ENCODE measurements at regions not wholly inside any gene's neighbourhood (a gene's known extent, or its start where the extent isn't known, plus 50 kb on each side); places are given as distances from the start of the nearest gene placed in this dataset.

- DNase-seq (ENCODE audit: low read depth in 2 of 2): no peak
Measured at GRCh38 chr5:8137941-8138550, 269.1 kb downstream of the MTRR start.

DNA sequence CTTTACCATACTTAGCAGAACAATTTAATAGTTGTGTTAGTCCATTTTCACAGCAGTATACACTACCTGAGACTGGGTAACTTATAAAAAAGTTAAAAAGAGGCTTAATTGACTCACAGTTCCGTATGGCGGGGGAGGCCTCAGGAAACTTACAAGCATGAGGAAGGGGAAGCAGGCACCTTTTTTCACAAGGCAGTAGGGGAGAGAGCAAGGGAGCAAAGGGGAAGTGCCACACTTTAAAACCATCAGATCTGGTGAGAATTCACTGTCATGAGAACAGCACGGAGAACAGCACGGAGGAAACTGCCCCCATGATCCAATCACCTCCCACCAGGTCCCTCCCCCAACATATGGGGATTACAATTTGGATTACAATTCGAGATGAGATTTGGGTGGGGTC is 269.9 kb downstream of the MTRR start:
- DNase-seq (ENCODE audit: low read depth in 2 of 2): no peak

- DNase-seq (ENCODE audit: low read depth in 2 of 2): no peak
Measured at GRCh38 chr5:8150791-8151190, 281.8 kb downstream of the MTRR start.

DNA sequence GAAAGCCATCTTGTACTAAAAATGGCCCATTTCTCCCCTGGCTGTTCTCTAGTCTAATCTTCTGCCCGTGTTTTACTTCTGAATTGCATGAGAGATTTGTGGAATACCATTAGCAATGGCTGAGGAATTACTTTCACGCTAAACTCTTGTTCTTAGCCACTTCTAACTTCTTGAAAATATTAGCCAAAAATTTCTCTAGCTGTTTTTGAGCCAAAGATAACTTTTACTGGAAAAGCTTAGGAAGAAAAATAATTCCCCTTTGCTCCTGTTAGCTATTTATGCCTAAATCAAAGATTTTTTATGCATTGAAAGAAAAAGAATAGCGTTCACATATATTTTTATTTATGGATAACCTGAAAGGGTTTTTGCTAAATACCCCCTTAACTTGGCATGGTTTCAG is 287.8 kb downstream of the MTRR start:
- no peak for DNase-seq (ENCODE audit: low read depth in 2 of 2)

- no peak for DNase-seq (ENCODE audit: low read depth in 2 of 2)
Measured at GRCh38 chr5:8157320-8157822, 288.4 kb downstream of the MTRR start.

DNA sequence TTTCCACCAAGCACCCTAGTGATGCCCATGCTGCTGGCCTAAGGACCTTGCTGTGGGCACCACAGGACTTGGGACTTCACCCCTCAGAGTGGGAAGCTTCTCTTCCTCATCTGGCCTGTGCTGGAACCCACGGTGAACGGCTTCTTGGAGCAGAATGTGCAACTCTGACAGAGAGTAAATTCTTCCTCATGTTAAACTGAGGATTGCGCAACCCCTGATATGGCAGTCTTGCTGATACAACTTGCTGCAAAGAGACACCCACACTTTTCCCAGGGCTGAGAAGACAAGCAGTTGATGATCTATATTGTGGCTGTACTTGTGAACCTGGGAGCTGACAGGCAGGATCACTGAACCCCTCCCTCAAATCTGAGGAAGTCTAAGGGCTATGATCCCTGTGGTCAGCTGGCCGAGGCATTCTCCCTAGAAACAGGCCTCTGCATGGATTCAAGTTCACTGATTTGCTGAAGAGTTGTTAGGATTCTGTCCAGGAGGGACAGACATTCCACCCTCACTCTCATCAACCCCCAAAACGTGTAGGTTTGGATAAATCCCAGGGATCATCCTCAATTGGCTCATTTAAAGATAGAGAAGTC is 307.2 kb downstream of the MTRR start:
- DNase-seq (ENCODE audit: low read depth in 2 of 2): no peak

DNA sequence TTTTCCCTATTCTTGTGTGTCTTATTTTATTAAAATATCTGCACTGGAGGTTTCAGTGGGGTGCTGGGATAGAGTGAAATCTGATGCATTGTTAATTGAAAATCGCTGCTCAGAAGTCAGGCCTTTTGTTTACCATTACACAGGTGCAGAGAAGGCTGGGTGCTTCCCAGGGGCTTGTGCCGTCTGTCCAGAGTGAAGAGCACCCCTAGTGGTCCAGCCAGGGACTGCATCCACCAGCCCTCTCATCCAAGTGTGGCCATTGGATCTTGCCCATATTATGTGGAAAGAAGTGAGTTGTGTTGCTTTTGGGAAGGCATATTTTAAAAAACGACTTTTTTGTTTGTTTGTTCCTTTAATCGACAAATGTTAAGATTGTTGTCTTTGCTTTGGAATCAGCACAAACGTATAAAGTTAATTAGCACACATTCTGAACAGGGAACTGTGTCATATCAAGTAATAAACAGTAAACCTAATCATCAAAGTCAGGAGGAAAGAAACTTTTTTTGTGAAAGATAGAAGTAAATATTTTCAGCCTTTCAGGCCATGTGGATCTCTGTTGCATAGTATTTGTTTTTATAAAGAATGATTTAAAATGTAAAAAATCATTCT is 315.6 kb downstream of the MTRR start:
- DNase-seq (ENCODE audit: low read depth in 2 of 2): peak; percentile 7 to 32

GRCh38 chr5:8185852-8186251 is 316.9 kb downstream of the MTRR start:
- DNase-seq (ENCODE audit: low read depth in 2 of 2): no peak

GRCh38 chr5:8188874-8189565 is 320.1 kb downstream of the MTRR start:
- DNase-seq (ENCODE audit: low read depth in 2 of 2): no peak

DNA sequence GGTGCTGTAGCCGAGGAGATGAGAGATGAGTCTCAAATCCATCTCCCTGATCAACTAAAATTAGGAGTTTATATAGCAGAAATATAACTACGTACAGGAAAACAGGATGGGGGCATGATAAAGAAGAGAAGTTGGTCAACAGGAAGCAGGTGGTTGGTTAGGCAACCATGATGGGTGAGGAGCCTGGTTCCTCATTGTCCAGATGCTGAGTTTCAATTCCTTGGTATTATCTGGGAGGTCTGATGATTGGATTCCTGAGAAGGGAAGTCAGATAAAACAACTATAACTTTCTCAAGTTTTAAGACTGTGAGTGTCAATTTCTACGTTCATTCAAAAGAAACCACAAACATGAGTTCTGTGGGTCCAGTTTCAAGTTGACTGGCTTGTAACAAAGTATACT is 323.9 kb downstream of the MTRR start:
- DNase-seq (ENCODE audit: low read depth in 2 of 2): no peak

- no peak for DNase-seq (ENCODE audit: low read depth in 2 of 2)
Measured at GRCh38 chr5:8196061-8196460, 327.1 kb downstream of the MTRR start.

GRCh38 chr5:8208307-8208706 is 339.4 kb downstream of the MTRR start:
- DNase-seq (ENCODE audit: low read depth in 2 of 2): no peak

DNA sequence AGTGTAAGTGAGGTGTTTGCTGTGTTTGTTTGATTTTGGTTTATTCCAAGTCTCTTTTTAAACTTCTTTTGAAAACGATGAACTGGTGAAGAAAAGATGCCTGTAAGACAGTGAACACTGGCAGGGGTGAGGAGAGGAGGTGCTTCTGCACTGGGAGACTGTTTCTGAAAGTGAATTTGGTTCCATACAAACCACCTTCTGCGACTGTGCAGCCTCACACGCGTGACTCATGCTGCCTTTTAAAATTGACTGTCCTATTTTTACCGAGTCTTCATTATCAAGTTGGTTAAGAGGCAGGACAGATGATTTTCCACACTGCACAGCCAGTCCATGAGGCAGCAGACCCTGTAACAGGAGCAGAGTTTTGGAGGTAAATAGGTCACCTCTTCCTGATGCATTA is 340.6 kb downstream of the MTRR start:
- DNase-seq (ENCODE audit: low read depth in 2 of 2): no peak

DNA sequence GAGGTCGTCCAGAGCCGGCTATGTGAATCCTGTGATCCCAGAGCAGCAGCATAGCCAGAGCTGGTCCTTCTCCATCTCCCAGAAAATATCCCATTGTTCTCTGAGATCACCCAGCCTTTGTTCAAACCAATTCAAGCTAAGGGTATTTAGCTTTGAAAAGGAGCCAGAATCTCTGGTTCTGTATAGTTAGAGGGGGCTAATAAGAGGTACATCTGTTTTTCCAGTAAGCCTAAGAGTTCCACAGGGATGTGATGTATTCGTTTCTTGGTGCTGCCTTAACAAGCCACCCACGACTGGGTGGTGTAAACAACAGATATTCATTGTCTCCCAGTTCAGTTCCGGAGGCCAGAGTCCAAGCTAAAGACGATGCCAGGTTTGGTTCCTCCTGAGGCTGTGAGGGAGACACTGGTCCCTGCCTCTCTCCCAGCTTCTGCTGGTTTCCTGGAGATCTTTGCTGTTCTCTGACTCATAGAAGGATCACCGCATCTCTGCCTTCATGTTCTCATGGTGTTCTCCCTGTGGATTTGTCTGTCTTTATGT is 344.8 kb downstream of the MTRR start:
- DNase-seq (ENCODE audit: low read depth in 2 of 2): no peak

DNA sequence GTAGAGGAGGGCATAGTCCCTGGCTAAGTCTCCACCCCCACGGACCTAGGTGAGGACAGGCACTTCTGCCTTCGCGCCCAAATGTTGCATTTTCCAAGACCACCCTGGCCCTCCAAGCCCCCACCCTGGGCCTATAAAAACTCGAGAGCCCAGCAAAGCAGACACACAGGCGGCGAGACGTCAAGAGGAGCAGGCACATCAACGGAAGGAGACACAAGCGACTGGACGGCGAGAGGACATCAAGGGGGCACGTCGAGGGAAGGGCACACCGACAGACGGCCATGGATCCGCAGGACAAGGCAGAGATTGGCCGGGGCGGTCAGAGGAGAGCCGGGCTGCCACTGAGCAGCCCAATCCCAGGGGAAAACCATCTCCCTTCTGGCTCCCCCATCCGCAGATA is 348.0 kb downstream of the MTRR start:
- no peak for DNase-seq (ENCODE audit: low read depth in 2 of 2)

GRCh38 chr5:8226148-8226547 is 357.2 kb downstream of the MTRR start:
- no peak for DNase-seq (ENCODE audit: low read depth in 2 of 2)

DNA sequence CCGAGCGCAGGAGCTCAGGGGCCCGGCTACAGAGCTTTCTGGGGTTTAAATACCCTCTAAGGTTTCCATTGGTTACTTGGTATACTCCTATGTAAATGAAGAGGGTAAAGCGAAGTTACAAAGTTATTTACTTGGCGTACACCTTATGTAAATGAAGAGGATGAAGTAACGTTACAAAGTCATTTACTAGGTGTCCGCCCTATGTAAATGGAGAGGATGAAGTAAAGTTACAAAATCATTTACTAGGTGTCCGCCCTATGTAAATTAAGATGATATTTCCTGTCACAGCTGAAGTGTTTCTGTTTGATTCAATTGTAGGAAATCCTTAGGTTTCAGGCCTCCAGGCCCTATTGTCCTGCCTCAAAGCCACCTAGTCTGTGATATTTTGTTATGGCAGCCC is 358.2 kb downstream of the MTRR start:
- no peak for DNase-seq (ENCODE audit: low read depth in 2 of 2)

- DNase-seq (ENCODE audit: low read depth in 2 of 2): no peak
Measured at GRCh38 chr5:8229551-8229950, 360.6 kb downstream of the MTRR start.

- no peak for DNase-seq (ENCODE audit: low read depth in 2 of 2)
Measured at GRCh38 chr5:8230868-8231267, 361.9 kb downstream of the MTRR start.

DNA sequence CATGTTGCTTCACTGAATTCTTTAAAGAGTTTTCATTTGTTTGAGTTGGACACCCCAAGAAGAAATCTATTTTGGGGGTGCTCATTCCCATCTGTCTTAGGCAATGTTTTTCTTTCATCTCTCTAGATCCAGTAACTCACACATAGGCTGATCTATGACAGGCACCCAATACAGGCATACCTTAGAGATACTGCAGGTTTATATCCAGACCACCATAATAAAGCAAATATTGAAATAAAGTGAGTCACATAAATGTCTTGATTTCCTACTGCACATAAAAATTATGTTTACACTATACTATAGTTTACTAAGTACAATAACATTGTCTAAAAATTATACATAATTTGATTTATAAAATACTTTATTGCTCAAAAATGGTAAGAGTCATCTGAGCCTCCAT is 364.5 kb downstream of the MTRR start:
- no peak for DNase-seq (ENCODE audit: low read depth in 2 of 2)

DNA sequence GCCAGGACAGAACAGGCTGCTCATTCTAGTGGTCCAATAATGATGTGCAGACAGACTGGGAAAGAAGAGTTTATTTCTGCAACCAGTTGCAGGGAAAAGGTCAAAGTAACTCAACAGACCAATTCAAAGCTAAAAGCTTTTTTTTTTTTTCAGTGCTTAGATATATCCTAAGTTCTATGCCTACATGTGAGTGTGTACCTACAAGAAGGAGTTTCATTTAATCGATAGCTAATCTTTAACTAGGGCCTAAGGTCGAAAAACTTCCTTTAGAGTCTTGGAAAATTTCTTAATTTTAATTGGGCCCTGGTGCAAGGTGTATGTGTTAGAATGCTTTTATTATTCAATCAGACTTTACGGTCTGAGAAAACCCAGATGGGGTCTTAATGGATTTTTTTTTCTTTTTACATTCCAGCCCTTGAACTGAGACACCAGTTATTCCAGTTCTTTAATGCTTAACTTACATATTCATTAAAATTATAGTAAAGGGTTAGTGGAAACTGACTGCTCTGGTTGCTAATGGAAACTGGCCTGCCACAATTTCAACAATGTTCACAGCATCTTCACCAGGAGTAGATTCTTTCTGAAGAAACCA is 365.3 kb downstream of the MTRR start:
- no peak for DNase-seq (ENCODE audit: low read depth in 2 of 2)

DNA sequence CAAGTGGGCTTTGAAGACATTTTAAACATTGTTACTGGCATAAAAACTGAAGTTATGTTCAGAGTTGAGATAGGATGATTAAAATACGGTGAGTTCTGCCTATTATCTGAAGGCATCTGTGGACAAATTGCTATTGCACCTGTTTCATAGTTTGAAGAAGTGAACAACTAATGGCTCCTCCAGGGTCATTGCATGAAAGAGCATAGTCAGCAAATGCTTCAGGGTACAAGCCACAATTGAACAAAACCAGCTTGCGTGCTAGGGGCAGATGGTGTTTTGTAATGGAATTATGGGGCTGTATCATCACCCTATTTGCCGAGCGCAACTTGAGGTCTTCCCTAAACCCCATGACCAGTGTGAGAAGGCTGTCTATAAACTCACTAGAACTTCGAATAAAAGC is 369.1 kb downstream of the MTRR start:
- DNase-seq (ENCODE audit: low read depth in 2 of 2): no peak
